K562 (cell line): ENCODE measurements at regions not wholly inside any gene's neighbourhood (a gene's known extent, or its start where the extent isn't known, plus 50 kb on each side); places are given as distances from the start of the nearest gene placed in this dataset.

Source experiments
- ATAC-seq: fragments of 200-7000 bp; cut with Tn5 transposase; 3 replicates; pipeline ENCODE4 v1.9.1; 2020; ENCODE audit warnings: moderate library complexity
- BruUV-seq: library from RNA; stranded (reverse); fragments of 400-500 nt; replicated peaks from 2 replicates; lab custom pipeline; 2021; lab: Mats Ljungman, UMichigan
- CTCF ChIA-PET: fragments of 300-600 bp; formaldehyde crosslinking; extraction: SDS; loops from one replicate; lab custom pipeline; 2021; ENCODE audit warnings: low intra/inter-chr PET ratio; lab: Yijun Ruan, JAX
- POLR2A ChIA-PET: fragments of 300-600, 350-650 bp; sonication (Branson Sonifier 250); formaldehyde crosslinking; extraction: SDS; loops from one replicate; lab custom pipeline; 2021; ENCODE audit warnings: antibody characterized with exemption, inconsistent platforms; lab: Yijun Ruan, JAX
- DNase-seq, 4 experiments: peaks; one replicate each; pipeline versions ENCODE4 v3.0.0 to v3.0.0-alpha.2; 2011 to 2018; ENCODE audit warnings: low spot score in 3 of 4, mixed read lengths in 3 of 4; ENCODE audit errors: extremely low read depth in 1 of 4
- FAIRE-seq: peaks from 2 replicates; lab custom pipeline; 2011; peaks lifted over from hg19 to GRCh38; lab: Jason Lieb, UNC
- H2AFZ ChIP-seq: 2 replicates; pipeline ENCODE4 v1.6.0; 2011; ENCODE audit warnings: low read depth, low read length, control low read depth, inconsistent platforms
- H3K27ac ChIP-seq: fragments of 200-600 bp; 3 replicates; pipeline ENCODE4 v1.8.0; 2011; ENCODE audit warnings: low read depth, mild to moderate bottlenecking, control low read depth, inconsistent platforms, low read length, moderate library complexity, mixed read lengths; ENCODE audit errors: extremely low read depth
- H3K27me3 ChIP-seq, 2 experiments: fragments of 300-600 bp in 1 of 2; 2 replicates in 1 of 2; 3 replicates in 1 of 2; pipeline versions ENCODE4 v1.6.0 to v1.8.0; 2011; ENCODE audit warnings: inconsistent platforms in 2 of 2, low read length in 2 of 2, mild to moderate bottlenecking in 1 of 2, mixed read lengths in 1 of 2, moderate library complexity in 1 of 2; ENCODE audit not compliant: control insufficient read depth in 2 of 2, insufficient read depth in 2 of 2
- H3K36me3 ChIP-seq: fragments of 300-600 bp; 3 replicates; pipeline ENCODE4 v1.8.0; 2011; ENCODE audit warnings: mild to moderate bottlenecking, low read length, inconsistent platforms; ENCODE audit not compliant: control insufficient read depth, insufficient read depth
- H3K4me1 ChIP-seq, 2 experiments: fragments of 200-600 bp in 1 of 2; replicated peaks in 1 of 2; 2 replicates in 1 of 2; 3 replicates in 1 of 2; pipeline versions ENCODE4 v1.5.1 to v1.8.0; 2011; ENCODE audit warnings: inconsistent platforms in 2 of 2, low read length in 2 of 2, mild to moderate bottlenecking in 1 of 2, mixed read lengths in 1 of 2, moderate library complexity in 1 of 2; ENCODE audit not compliant: control insufficient read depth in 2 of 2, insufficient read depth in 2 of 2
- H3K4me2 ChIP-seq: 2 replicates; pipeline ENCODE4 v1.6.1; 2011; ENCODE audit warnings: low read length, control low read depth, inconsistent platforms, mixed read lengths; ENCODE audit not compliant: insufficient read depth
- H3K4me3 ChIP-seq: fragments of 200-600 bp; sonication (generic), shearing (Covaris generic); 2 replicates; pipeline ENCODE4 v1.5.1; 2016; ENCODE audit warnings: control low read depth, inconsistent platforms
- H3K79me2 ChIP-seq: fragments of 200-600 bp; 3 replicates; pipeline ENCODE4 v1.8.0; 2011; ENCODE audit warnings: low read length, inconsistent platforms; ENCODE audit not compliant: control insufficient read depth, insufficient read depth
- H3K9ac ChIP-seq, 2 experiments: 2 replicates each; pipeline versions ENCODE4 v1.6.0 to v1.6.1; 2011; ENCODE audit warnings: low read depth in 2 of 2, low read length in 2 of 2, control low read depth in 1 of 2, inconsistent platforms in 1 of 2, mild to moderate bottlenecking in 1 of 2, mixed read lengths in 1 of 2; ENCODE audit not compliant: insufficient read depth in 1 of 2
- H3K9me1 ChIP-seq: one replicate; pipeline ENCODE4 v1.6.0; 2011; ENCODE audit warnings: inconsistent platforms, mild to moderate bottlenecking, low read length, moderate library complexity; ENCODE audit not compliant: control insufficient read depth, insufficient read depth
- H3K9me3 ChIP-seq: replicated peaks from 2 replicates; pipeline ENCODE4 v1.5.1; 2011; ENCODE audit warnings: low read depth, low read length, inconsistent platforms; ENCODE audit not compliant: control insufficient read depth, insufficient read depth
- H4K20me1 ChIP-seq: replicated peaks from 2 replicates; pipeline ENCODE4 v1.6.1; 2011; ENCODE audit warnings: low read length, inconsistent platforms, mixed read lengths; ENCODE audit not compliant: control insufficient read depth, insufficient read depth
- ARID1B ChIP-seq: fragments of 450-650 bp; IDR thresholded peaks from 2 replicates; pipeline ENCODE4 v1.6.1; 2016; ENCODE audit warnings: antibody characterized with exemption, mild to moderate bottlenecking, inconsistent platforms
- BHLHE40 ChIP-seq: IDR thresholded peaks from 2 replicates; pipeline ENCODE4 v1.6.1; 2011; ENCODE audit warnings: low read length, improper control_type of control experiment
- CBFA2T2 ChIP-seq: fragments of 450-650 bp; conservative IDR thresholded peaks from 2 replicates; pipeline ENCODE4 v1.6.1; 2017; ENCODE audit warnings: mild to moderate bottlenecking
- CHD1 ChIP-seq: fragments of 200-600 bp; sonication (generic); IDR thresholded peaks from one replicate; pipeline ENCODE4 v1.6.1; 2012; ENCODE audit warnings: mild to moderate bottlenecking, moderate library complexity, low read length, inconsistent platforms
- ESRRB ChIP-seq: fragments of 250-450 bp; sonication (Bioruptor Pico); IDR thresholded peaks from 2 replicates; pipeline ENCODE4 v1.5.0; 2020; ENCODE audit warnings: mild to moderate bottlenecking, moderate library complexity, borderline replicate concordance
- MEIS2 ChIP-seq: fragments of 450-650 bp; IDR thresholded peaks from 2 replicates; pipeline ENCODE4 v1.6.1; 2014; ENCODE audit warnings: mild to moderate bottlenecking; ENCODE audit not compliant: partially characterized antibody
- NCOR1 ChIP-seq: fragments of 450-650 bp; IDR thresholded peaks from 2 replicates; pipeline ENCODE4 v1.6.1; 2016; ENCODE audit warnings: mild to moderate bottlenecking, moderate library complexity
- NR1H2 ChIP-seq: sonication (generic); formaldehyde crosslinking; IDR thresholded peaks from 2 replicates; pipeline ENCODE4 v1.4.0; 2020; ENCODE audit warnings: mild to moderate bottlenecking, missing genetic modification reagents
- POLR3G ChIP-seq: IDR thresholded peaks from 2 replicates; pipeline ENCODE4 v1.6.1; 2011; ENCODE audit not compliant: insufficient read length, insufficient replicate concordance; ENCODE audit errors: extremely low read depth
- PTTG1 ChIP-seq: fragments of 450-650 bp; IDR thresholded peaks from 2 replicates; pipeline ENCODE4 v1.6.1; 2016; ENCODE audit warnings: low read depth, mild to moderate bottlenecking, missing genetic modification characterization, missing compliant biosample characterization
- SRSF3 ChIP-seq: fragments of 200-400 bp; formaldehyde crosslinking; IDR thresholded peaks from 2 replicates; pipeline ENCODE4 v1.6.1; 2016; ENCODE audit warnings: mild to moderate bottlenecking, low read length, moderate library complexity; ENCODE audit not compliant: insufficient read depth
- TAL1 ChIP-seq: fragments of 450-650 bp; IDR thresholded peaks from 2 replicates; pipeline ENCODE4 v1.6.1; 2016; ENCODE audit warnings: mild to moderate bottlenecking
- ZKSCAN8 ChIP-seq: fragments of 200-800 bp; sonication (Bioruptor generic); IDR thresholded peaks from 2 replicates; pipeline ENCODE4 v1.6.1; 2016; ENCODE audit warnings: missing genetic modification characterization, missing compliant biosample characterization
- ZNF347 ChIP-seq: fragments of 450-650 bp; formaldehyde crosslinking; IDR thresholded peaks from 2 replicates; pipeline ENCODE4 v1.4.0; 2020; ENCODE audit warnings: low read depth, mild to moderate bottlenecking, moderate library complexity
- ZNF785 ChIP-seq: fragments of 250-450 bp; sonication (Bioruptor Pico); IDR thresholded peaks from 2 replicates; pipeline ENCODE4 v1.4.0; 2020; ENCODE audit warnings: mild to moderate bottlenecking
- ZNF79 ChIP-seq: fragments of 250-450 bp; sonication (Bioruptor Pico); IDR thresholded peaks from 2 replicates; pipeline ENCODE4 v1.4.0; 2020; ENCODE audit warnings: low read depth, mild to moderate bottlenecking, moderate library complexity
- ZZZ3 ChIP-seq: fragments of 450-650 bp; IDR thresholded peaks from 2 replicates; pipeline ENCODE4 v1.6.1; 2016; ENCODE audit warnings: antibody characterized with exemption, mild to moderate bottlenecking, moderate library complexity
- WGBS: fragments of 100-300 bp; shearing (Covaris generic); methylation state at CpG from one replicate; pipeline ENCODE4 v1.1.6; 2016; ENCODE audit warnings: low coverage, mixed read lengths; ENCODE audit not compliant: insufficient coverage; ENCODE audit errors: missing lambda C conversion rate; 5-methylcytosine and 5-hydroxymethylcytosine counted together
- in situ Hi-C: fragments of 300-500 bp; cut with MboI; formaldehyde crosslinking; loops from 4 replicates; pipeline ENCODE4 v1.15.0; 2018; ENCODE audit warnings: inconsistent platforms, mixed read lengths
- intact Hi-C: fragments of 100-400 bp; cut with micrococcal nuclease; formaldehyde crosslinking; loops from 2 replicates; pipeline ENCODE4 v1.14.2; 2022
- TF ChIP-seq, protein P1 (sequence below): fragments of 450-650 bp; IDR thresholded peaks from 2 replicates; pipeline ENCODE4 v1.6.1; 2017; ENCODE audit warnings: mild to moderate bottlenecking, moderate library complexity
- TF ChIP-seq, protein P2 (sequence below): IDR thresholded peaks from 3 replicates; pipeline ENCODE4 v1.6.1; 2011; ENCODE audit warnings: borderline replicate concordance, mild to moderate bottlenecking; ENCODE audit not compliant: insufficient read length, insufficient read depth
- TF ChIP-seq, protein P3 (sequence below): fragments of 450-650 bp; formaldehyde crosslinking; IDR thresholded peaks from 2 replicates; pipeline ENCODE4 v1.4.0; 2020; ENCODE audit warnings: mild to moderate bottlenecking, mixed read lengths
- TF ChIP-seq, protein P4 (sequence below): fragments of 250-450 bp; sonication (Bioruptor Pico); IDR thresholded peaks from 2 replicates; pipeline ENCODE4 v1.5.0; 2021

DNA sequence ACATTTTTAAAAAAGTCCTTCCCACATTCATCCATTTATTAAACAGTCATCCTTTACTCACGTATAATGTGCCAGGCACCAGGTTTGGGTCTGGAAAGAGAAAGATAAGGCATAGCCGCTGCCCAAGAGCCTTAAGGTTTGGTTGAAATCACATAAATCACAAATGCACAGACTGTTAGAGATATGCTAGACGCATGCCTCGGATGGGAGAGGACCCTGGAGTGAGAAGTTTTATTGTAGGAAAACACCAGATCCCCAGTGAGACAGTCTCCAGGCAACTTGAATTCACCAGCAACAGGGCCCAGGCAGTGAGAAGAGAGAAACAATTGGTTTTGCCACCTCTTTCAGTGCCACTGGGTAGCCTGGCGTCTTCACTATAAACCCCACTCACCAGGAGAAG lies 305.9 kb upstream of the AMIGO2 start:
- Histone ChIP-seq H3K4me2 (no peak overlapping the region), H3K9me3 (no peaks in the 10 kb centered on the region), H2AFZ (no peak overlapping the region), H3K36me3 (no peaks in the 10 kb centered on the region), H3K27me3 (no peaks in the 10 kb centered on the region), H3K4me1 (no peaks in the 10 kb centered on the region; a peak in 2 of 5 replicates), H3K4me3 (no peak overlapping the region), H3K79me2 (no peaks in the 10 kb centered on the region), H3K9me1 (no peaks in the 10 kb centered on the region), H4K20me1 (no peaks in the 10 kb centered on the region), H3K9ac (no peak overlapping the region), H3K27ac (no peak overlapping the region)
- ChIA-PET CTCF (no interaction called here), POLR2A (interaction anchor here (0.5 kb wide), 1 partner anchor 251 kb away, joined by 3 read pairs; no protein-coding TSS in a partner anchor)
- DNase-seq = peak in 1 of 4 experiments; percentile 12
- intact Hi-C loops = no loop called here
- no peak for ATAC-seq
- BruUV-seq = no TSS peak
- FAIRE-seq = no peak
- WGBS = 14% methylated on average over 5 of the region's 5 CpGs
- in situ Hi-C loops = no loop called here
- TF ChIP-seq ZNF785 (no peak), ESRRB (CRISPR knock-in tag) (no peak), ZNF79 (CRISPR knock-in tag) (no peak), CHD1 (no peak), BHLHE40 (0 out of 2 replicates have a peak, but pooled peaks have one; percentile 1), ZZZ3 (no peak), NR1H2 (CRISPR knock-in tag) (no peak), ARID1B (peak; percentile 27; the same call in 1 of the 2 replicates), ZNF347 (no peak), CBFA2T2 (peak; percentile 19; the same call in 1 of the 2 replicates), NCOR1 (no peak), TAL1 (peak; percentile 14; the same call in 1 of the 2 replicates), SRSF3 (no peak), ZKSCAN8 (CRISPR knock-in tag) (no peak), MEIS2 (peak; percentile 86), PTTG1 (tag) (no peak), POLR3G (no peak)
- TF ChIP-seq, protein P1, sequence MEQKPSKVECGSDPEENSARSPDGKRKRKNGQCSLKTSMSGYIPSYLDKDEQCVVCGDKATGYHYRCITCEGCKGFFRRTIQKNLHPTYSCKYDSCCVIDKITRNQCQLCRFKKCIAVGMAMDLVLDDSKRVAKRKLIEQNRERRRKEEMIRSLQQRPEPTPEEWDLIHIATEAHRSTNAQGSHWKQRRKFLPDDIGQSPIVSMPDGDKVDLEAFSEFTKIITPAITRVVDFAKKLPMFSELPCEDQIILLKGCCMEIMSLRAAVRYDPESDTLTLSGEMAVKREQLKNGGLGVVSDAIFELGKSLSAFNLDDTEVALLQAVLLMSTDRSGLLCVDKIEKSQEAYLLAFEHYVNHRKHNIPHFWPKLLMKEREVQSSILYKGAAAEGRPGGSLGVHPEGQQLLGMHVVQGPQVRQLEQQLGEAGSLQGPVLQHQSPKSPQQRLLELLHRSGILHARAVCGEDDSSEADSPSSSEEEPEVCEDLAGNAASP = no peak
- TF ChIP-seq, protein P2, sequence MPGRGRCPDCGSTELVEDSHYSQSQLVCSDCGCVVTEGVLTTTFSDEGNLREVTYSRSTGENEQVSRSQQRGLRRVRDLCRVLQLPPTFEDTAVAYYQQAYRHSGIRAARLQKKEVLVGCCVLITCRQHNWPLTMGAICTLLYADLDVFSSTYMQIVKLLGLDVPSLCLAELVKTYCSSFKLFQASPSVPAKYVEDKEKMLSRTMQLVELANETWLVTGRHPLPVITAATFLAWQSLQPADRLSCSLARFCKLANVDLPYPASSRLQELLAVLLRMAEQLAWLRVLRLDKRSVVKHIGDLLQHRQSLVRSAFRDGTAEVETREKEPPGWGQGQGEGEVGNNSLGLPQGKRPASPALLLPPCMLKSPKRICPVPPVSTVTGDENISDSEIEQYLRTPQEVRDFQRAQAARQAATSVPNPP = no peak
- TF ChIP-seq, protein P3, sequence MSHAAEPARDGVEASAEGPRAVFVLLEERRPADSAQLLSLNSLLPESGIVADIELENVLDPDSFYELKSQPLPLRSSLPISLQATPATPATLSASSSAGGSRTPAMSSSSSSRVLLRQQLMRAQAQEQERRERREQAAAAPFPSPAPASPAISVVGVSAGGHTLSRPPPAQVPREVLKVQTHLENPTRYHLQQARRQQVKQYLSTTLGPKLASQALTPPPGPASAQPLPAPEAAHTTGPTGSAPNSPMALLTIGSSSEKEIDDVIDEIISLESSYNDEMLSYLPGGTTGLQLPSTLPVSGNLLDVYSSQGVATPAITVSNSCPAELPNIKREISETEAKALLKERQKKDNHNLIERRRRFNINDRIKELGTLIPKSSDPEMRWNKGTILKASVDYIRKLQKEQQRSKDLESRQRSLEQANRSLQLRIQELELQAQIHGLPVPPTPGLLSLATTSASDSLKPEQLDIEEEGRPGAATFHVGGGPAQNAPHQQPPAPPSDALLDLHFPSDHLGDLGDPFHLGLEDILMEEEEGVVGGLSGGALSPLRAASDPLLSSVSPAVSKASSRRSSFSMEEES (CRISPR knock-in tag) = no peak
- TF ChIP-seq, protein P4, sequence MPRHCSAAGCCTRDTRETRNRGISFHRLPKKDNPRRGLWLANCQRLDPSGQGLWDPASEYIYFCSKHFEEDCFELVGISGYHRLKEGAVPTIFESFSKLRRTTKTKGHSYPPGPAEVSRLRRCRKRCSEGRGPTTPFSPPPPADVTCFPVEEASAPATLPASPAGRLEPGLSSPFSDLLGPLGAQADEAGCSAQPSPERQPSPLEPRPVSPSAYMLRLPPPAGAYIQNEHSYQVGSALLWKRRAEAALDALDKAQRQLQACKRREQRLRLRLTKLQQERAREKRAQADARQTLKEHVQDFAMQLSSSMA (CRISPR knock-in tag) = no peak
